PC-3 (cell line): ENCODE measurements at regions not wholly inside any gene's neighbourhood (a gene's known extent, or its start where the extent isn't known, plus 50 kb on each side); places are given as distances from the start of the nearest gene placed in this dataset.

Source experiments
- CTCF ChIP-seq: fragments of 300-600 bp; sonication (generic); conservative IDR thresholded peaks from 2 replicates; pipeline ENCODE4 v1.5.1; 2017; ENCODE audit warnings: antibody characterized with exemption, low read depth, mild to moderate bottlenecking, low read length
- EZH2 ChIP-seq: fragments of 300-600 bp; sonication (generic); IDR thresholded peaks from one replicate; pipeline ENCODE4 v1.6.1; 2017; ENCODE audit warnings: antibody characterized with exemption, mild to moderate bottlenecking, low read length; ENCODE audit not compliant: unreplicated experiment
- EZH2phosphoT487 ChIP-seq: fragments of 300-600 bp; sonication (generic); IDR thresholded peaks from 2 replicates; pipeline ENCODE4 v1.6.1; 2018; ENCODE audit warnings: mild to moderate bottlenecking, antibody characterized with exemption, low read length, borderline replicate concordance

- TF ChIP-seq CTCF (no peak), EZH2 (no peak), EZH2phosphoT487 (no peak)
Measured at GRCh38 chr2:7353571-7353970, 436.4 kb downstream of the RNF144A start.
